ENCODE measurements at regions not wholly inside any gene's neighbourhood (a gene's known extent, or its start where the extent isn't known, plus 50 kb on each side); places are given as distances from the start of the nearest gene placed in this dataset.

GRCh38 chr1:87612956-87613355 lies 284.3 kb downstream of the LMO4 start:
- DNase-seq (ENCODE audit: insufficient read length, low spot score) (no peak), FAIRE-seq (no peak)
- TF ChIP-seq POLR2A (IDR thresholded peaks at IDR 0.05; ENCODE audit: low read depth, low read length) = no peak

- DNase-seq (ENCODE audit: insufficient read length, low spot score) = no peak
- no peak for TF ChIP-seq POLR2A (IDR thresholded peaks at IDR 0.05; ENCODE audit: low read depth, low read length)
- FAIRE-seq = no peak
Observed at GRCh38 chr1:87615491-87615890, 286.8 kb downstream of the LMO4 start.

GRCh38 chr1:87615901-87616300 lies 287.2 kb downstream of the LMO4 start:
- DNase-seq (ENCODE audit: insufficient read length, low spot score) (no peak), FAIRE-seq (no peak)
- no peak for TF ChIP-seq POLR2A (IDR thresholded peaks at IDR 0.05; ENCODE audit: low read depth, low read length)

- DNase-seq (ENCODE audit: insufficient read length, low spot score) (no peak), FAIRE-seq (no peak)
- no peak for TF ChIP-seq POLR2A (IDR thresholded peaks at IDR 0.05; ENCODE audit: low read depth, low read length)
Observed at GRCh38 chr1:87620807-87621206, 292.1 kb downstream of the LMO4 start.

GRCh38 chr1:87629673-87630072 lies 301.0 kb downstream of the LMO4 start:
- TF ChIP-seq POLR2A (IDR thresholded peaks at IDR 0.05; ENCODE audit: low read depth, low read length) = no peak
- DNase-seq (ENCODE audit: insufficient read length, low spot score) (no peak), FAIRE-seq (no peak)

- DNase-seq (ENCODE audit: insufficient read length, low spot score) (no peak), FAIRE-seq (no peak)
- TF ChIP-seq POLR2A (IDR thresholded peaks at IDR 0.05; ENCODE audit: low read depth, low read length) = no peak
Observed at GRCh38 chr1:87632232-87632631, 303.6 kb downstream of the LMO4 start.

GRCh38 chr1:87636198-87636892 lies 307.7 kb downstream of the LMO4 start:
- FAIRE-seq (no peak), DNase-seq (ENCODE audit: insufficient read length, low spot score) (no peak)
- no peak for TF ChIP-seq POLR2A (IDR thresholded peaks at IDR 0.05; ENCODE audit: low read depth, low read length)

- DNase-seq (ENCODE audit: insufficient read length, low spot score) (no peak), FAIRE-seq (no peak)
- TF ChIP-seq POLR2A (IDR thresholded peaks at IDR 0.05; ENCODE audit: low read depth, low read length) = no peak
Observed at GRCh38 chr1:87638636-87639035, 310.0 kb downstream of the LMO4 start.

- no peak for FAIRE-seq
- no peak for DNase-seq (ENCODE audit: insufficient read length, low spot score)
- no peak for TF ChIP-seq POLR2A (IDR thresholded peaks at IDR 0.05; ENCODE audit: low read depth, low read length)
Observed at GRCh38 chr1:87641996-87642395, 313.3 kb downstream of the LMO4 start.

- DNase-seq (ENCODE audit: insufficient read length, low spot score) (no peak), FAIRE-seq (no peak)
- TF ChIP-seq POLR2A (IDR thresholded peaks at IDR 0.05; ENCODE audit: low read depth, low read length) = no peak
Observed at GRCh38 chr1:87642581-87643221, 314.0 kb downstream of the LMO4 start.

GRCh38 chr1:87644033-87644578 lies 315.4 kb downstream of the LMO4 start:
- no peak for FAIRE-seq
- no peak for DNase-seq (ENCODE audit: insufficient read length, low spot score)
- TF ChIP-seq POLR2A (IDR thresholded peaks at IDR 0.05; ENCODE audit: low read depth, low read length) = no peak

- no peak for FAIRE-seq
- no peak for DNase-seq (ENCODE audit: insufficient read length, low spot score)
- TF ChIP-seq POLR2A (IDR thresholded peaks at IDR 0.05; ENCODE audit: low read depth, low read length) = no peak
Observed at GRCh38 chr1:87644579-87645190, 316.0 kb downstream of the LMO4 start.

- TF ChIP-seq POLR2A (IDR thresholded peaks at IDR 0.05; ENCODE audit: low read depth, low read length) = no peak
- DNase-seq (ENCODE audit: insufficient read length, low spot score) = no peak
- FAIRE-seq = no peak
Observed at GRCh38 chr1:87647430-87648177, 318.9 kb downstream of the LMO4 start.
